ENCODE measurements at regions not wholly inside any gene's neighbourhood (a gene's known extent, or its start where the extent isn't known, plus 50 kb on each side); places are given as distances from the start of the nearest gene placed in this dataset.
"Not testable (repeated sequence)": the region's sequence is repeated elsewhere in the genome, so short reads cannot be mapped to it uniquely, and the experiment has no call there.

- Histone ChIP-seq H4K20me1 (ENCODE audit: insufficient read depth, poor library complexity, severe bottlenecking) (no peaks in the 10 kb centered on the region), H3K4me3 (no peak overlapping the region), H3K36me3 (replicated peaks; ENCODE audit: insufficient read depth, low read depth) (no peaks in the 10 kb centered on the region), H3K27me3 (no peaks in the 10 kb centered on the region), H3K4me1 (ENCODE audit: insufficient read depth) (no peaks in the 10 kb centered on the region), H3K9me3 (ENCODE audit: low read depth) (peaks cover 3% of the 10 kb centered on the region), H3K79me2 (no peaks in the 10 kb centered on the region), H3K9me2 (replicated peaks; ENCODE audit: insufficient read depth) (no peaks in the 10 kb centered on the region), H3K27ac (no peak overlapping the region), H2AFZ (no peak overlapping the region), H3K4me2 (no peak overlapping the region)
- TF ChIP-seq EZH2phosphoT487 (IDR thresholded peaks at IDR 0.05; ENCODE audit: low read depth, severe bottlenecking, unreplicated experiment) (no peak), EZH2 (IDR thresholded peaks at IDR 0.05; ENCODE audit: borderline replicate concordance) (no peak)
- TF ChIP-seq, protein P1, sequence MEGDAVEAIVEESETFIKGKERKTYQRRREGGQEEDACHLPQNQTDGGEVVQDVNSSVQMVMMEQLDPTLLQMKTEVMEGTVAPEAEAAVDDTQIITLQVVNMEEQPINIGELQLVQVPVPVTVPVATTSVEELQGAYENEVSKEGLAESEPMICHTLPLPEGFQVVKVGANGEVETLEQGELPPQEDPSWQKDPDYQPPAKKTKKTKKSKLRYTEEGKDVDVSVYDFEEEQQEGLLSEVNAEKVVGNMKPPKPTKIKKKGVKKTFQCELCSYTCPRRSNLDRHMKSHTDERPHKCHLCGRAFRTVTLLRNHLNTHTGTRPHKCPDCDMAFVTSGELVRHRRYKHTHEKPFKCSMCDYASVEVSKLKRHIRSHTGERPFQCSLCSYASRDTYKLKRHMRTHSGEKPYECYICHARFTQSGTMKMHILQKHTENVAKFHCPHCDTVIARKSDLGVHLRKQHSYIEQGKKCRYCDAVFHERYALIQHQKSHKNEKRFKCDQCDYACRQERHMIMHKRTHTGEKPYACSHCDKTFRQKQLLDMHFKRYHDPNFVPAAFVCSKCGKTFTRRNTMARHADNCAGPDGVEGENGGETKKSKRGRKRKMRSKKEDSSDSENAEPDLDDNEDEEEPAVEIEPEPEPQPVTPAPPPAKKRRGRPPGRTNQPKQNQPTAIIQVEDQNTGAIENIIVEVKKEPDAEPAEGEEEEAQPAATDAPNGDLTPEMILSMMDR (IDR thresholded peaks at IDR 0.05; ENCODE audit: poor library complexity) = no peak
- DNase-seq (ENCODE audit: low spot score) = no peak
Observed at GRCh38 chr10:61257956-61258496, 195.2 kb downstream of the TMEM26 start.

DNA sequence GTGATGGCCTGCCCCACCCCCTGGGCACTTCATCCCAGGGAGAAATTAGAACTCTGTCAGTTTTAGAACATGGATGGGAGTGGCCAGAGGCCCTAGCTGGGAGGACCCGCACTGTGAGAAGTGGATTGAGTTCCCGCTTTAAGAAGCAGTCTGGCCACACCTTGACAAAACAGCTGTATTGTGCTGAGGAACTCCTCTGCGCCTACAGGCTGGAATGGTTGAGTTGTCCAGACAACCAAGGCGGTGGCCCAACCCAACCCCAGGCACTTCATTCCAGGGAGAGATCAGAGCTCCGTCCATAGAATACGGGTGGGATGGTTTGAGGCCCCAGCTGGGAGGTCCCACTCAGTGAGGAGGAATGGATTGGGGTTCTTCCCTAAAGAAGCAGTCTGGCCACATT lies 196.0 kb downstream of the TMEM26 start:
- Histone ChIP-seq H3K36me3 (replicated peaks; ENCODE audit: insufficient read depth, low read depth) (no peaks in the 10 kb centered on the region), H3K27me3 (no peaks in the 10 kb centered on the region), H3K79me2 (no peaks in the 10 kb centered on the region), H2AFZ (no peak overlapping the region), H4K20me1 (ENCODE audit: insufficient read depth, poor library complexity, severe bottlenecking) (no peaks in the 10 kb centered on the region), H3K4me3 (no peak overlapping the region), H3K9me3 (ENCODE audit: low read depth) (peaks cover 3% of the 10 kb centered on the region), H3K4me1 (ENCODE audit: insufficient read depth) (no peaks in the 10 kb centered on the region), H3K27ac (no peak overlapping the region), H3K4me2 (no peak overlapping the region), H3K9me2 (replicated peaks; ENCODE audit: insufficient read depth) (no peaks in the 10 kb centered on the region)
- DNase-seq (ENCODE audit: low spot score) = no peak
- 94% methylated on average over 6 of the region's 6 CpGs for WGBS (ENCODE audit: low lambda C conversion rate, missing lambda C conversion rate)
- TF ChIP-seq, protein P1 (IDR thresholded peaks at IDR 0.05; ENCODE audit: poor library complexity) = no peak
- no peak for TF ChIP-seq EZH2 (IDR thresholded peaks at IDR 0.05; ENCODE audit: borderline replicate concordance)
- no peak for TF ChIP-seq EZH2phosphoT487 (IDR thresholded peaks at IDR 0.05; ENCODE audit: low read depth, severe bottlenecking, unreplicated experiment)

GRCh38 chr10:61252326-61252725 lies 200.9 kb downstream of the TMEM26 start:
- H3K4me1 ChIP-seq (ENCODE audit: insufficient read depth); DNase-seq (ENCODE audit: low spot score); H3K9me3 ChIP-seq (ENCODE audit: low read depth); H3K36me3 ChIP-seq (replicated peaks; ENCODE audit: insufficient read depth, low read depth); H3K9me2 ChIP-seq (replicated peaks; ENCODE audit: insufficient read depth); H2AFZ ChIP-seq; H3K27me3 ChIP-seq; H3K27ac ChIP-seq; H3K4me3 ChIP-seq; H3K4me2 ChIP-seq; H3K79me2 ChIP-seq; H4K20me1 ChIP-seq (ENCODE audit: insufficient read depth, poor library complexity, severe bottlenecking): not testable (repeated sequence)
- WGBS (ENCODE audit: low lambda C conversion rate, missing lambda C conversion rate) = 100% methylated on average over 1 of the region's 1 CpG

- no peak overlapping the region for H3K27ac ChIP-seq
- no peak for DNase-seq (ENCODE audit: low spot score)
- TF ChIP-seq EZH2 (IDR thresholded peaks at IDR 0.05; ENCODE audit: borderline replicate concordance) = no peak
- no peaks in the 10 kb centered on the region for H3K27me3 ChIP-seq
- no peaks in the 10 kb centered on the region for H3K79me2 ChIP-seq
- no peaks in the 10 kb centered on the region for H4K20me1 ChIP-seq (ENCODE audit: insufficient read depth, poor library complexity, severe bottlenecking)
- no peaks in the 10 kb centered on the region for H3K36me3 ChIP-seq (replicated peaks; ENCODE audit: insufficient read depth, low read depth)
- no peak overlapping the region for H2AFZ ChIP-seq
- no peak overlapping the region for H3K4me3 ChIP-seq
- 71% methylated on average over 1 of the region's 1 CpG for WGBS (ENCODE audit: low lambda C conversion rate, missing lambda C conversion rate)
- H3K4me1 ChIP-seq (ENCODE audit: insufficient read depth) = no peaks in the 10 kb centered on the region
- no peaks in the 10 kb centered on the region for H3K9me2 ChIP-seq (replicated peaks; ENCODE audit: insufficient read depth)
- no peak overlapping the region for H3K4me2 ChIP-seq
- H3K9me3 ChIP-seq (ENCODE audit: low read depth) = peaks cover 3% of the 10 kb centered on the region
Observed at GRCh38 chr10:61251089-61251488, 202.1 kb downstream of the TMEM26 start.
